Ovary (tissue), 3 donors: ENCODE measurements at regions not wholly inside any gene's neighbourhood (a gene's known extent, or its start where the extent isn't known, plus 50 kb on each side); places are given as distances from the start of the nearest gene placed in this dataset.

Experiments used
- EP300 ChIP-seq: sonication (generic); formaldehyde crosslinking; IDR thresholded peaks from one replicate; pipeline ENCODE4 v1.6.1; 2017; ENCODE audit warnings: antibody characterized with exemption
- POLR2A ChIP-seq: fragments of 450-650 bp; IDR thresholded peaks from one replicate; pipeline ENCODE4 v1.6.1; 2017; ENCODE audit warnings: antibody characterized with exemption, mild to moderate bottlenecking, moderate library complexity
- TF ChIP-seq, protein P1 (sequence below), 3 donors: fragments of 450-650 bp in 2 of 3; fragments of 200-600 bp in 1 of 3; IDR thresholded peaks; one replicate each; pipeline versions ENCODE4 v1.5.1 to v1.8.0; 2016 to 2022; ENCODE audit warnings: antibody characterized with exemption in 3 of 3, mild to moderate bottlenecking in 1 of 3
- donor health status: DM: no; HTN: no; CAD: no.

DNA sequence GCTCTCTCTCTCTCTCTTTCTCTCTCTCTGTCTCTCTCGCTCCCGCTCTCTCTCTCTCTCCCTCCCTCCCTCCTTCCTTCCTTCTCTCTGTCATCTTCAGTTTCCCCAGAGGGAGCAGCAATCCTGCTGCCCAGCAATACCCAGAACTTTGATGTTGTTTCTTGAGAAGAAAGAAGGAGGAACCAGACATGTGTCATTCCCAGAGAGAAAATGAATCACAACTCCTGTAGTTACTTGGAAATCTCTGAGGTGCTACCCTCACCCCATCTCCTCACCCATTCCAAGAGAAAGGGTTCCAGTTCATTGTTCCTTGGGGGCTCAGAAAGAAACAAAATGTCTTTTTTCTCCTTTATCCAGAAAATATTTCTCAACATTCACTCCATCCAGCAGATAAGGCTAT lies 449.1 kb downstream of the TNS1 start:
- TF ChIP-seq, protein P1, sequence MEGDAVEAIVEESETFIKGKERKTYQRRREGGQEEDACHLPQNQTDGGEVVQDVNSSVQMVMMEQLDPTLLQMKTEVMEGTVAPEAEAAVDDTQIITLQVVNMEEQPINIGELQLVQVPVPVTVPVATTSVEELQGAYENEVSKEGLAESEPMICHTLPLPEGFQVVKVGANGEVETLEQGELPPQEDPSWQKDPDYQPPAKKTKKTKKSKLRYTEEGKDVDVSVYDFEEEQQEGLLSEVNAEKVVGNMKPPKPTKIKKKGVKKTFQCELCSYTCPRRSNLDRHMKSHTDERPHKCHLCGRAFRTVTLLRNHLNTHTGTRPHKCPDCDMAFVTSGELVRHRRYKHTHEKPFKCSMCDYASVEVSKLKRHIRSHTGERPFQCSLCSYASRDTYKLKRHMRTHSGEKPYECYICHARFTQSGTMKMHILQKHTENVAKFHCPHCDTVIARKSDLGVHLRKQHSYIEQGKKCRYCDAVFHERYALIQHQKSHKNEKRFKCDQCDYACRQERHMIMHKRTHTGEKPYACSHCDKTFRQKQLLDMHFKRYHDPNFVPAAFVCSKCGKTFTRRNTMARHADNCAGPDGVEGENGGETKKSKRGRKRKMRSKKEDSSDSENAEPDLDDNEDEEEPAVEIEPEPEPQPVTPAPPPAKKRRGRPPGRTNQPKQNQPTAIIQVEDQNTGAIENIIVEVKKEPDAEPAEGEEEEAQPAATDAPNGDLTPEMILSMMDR (IDR thresholded peaks at IDR 0.05): no peak
- TF ChIP-seq POLR2A: no peak
- TF ChIP-seq EP300: no peak
